ENCODE measurements at regions not wholly inside any gene's neighbourhood (a gene's known extent, or its start where the extent isn't known, plus 50 kb on each side); places are given as distances from the start of the nearest gene placed in this dataset.
"Not testable (repeated sequence)": the region's sequence is repeated elsewhere in the genome, so short reads cannot be mapped to it uniquely, and the experiment has no call there.

GRCh38 chr2:17184512-17184911 is 333.7 kb downstream of the RAD51AP2 start:
- DNase-seq, result no peak

GRCh38 chr2:17182399-17182798 is 335.8 kb downstream of the RAD51AP2 start:
- no peak for DNase-seq

- no peak for DNase-seq
Measured at GRCh38 chr2:17181051-17181752, 337.0 kb downstream of the RAD51AP2 start.

- DNase-seq, result no peak
Measured at GRCh38 chr2:17179145-17179808, 339.0 kb downstream of the RAD51AP2 start.

DNA sequence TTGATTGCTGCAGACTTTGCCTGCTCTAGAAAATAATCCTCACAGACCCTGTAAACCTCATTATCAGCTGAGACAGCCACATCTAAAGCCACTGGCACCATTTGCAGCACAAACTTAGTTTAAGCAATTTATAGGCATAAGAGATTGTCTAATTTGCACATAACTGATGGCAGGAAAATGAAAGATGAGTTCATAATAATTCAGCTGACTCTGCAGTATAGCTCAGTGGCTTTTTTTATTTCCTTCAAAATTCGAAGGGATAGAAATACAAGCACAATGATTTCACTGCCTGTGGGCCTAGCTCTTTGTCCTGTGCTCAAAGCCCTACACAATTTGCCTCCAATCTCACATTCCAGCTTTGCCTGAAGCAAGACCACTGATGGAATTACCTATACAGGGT is 341.2 kb downstream of the RAD51AP2 start:
- DNase-seq, result no peak

GRCh38 chr2:17171446-17172049 is 346.7 kb downstream of the RAD51AP2 start:
- DNase-seq, result no peak

- no peak for DNase-seq
Measured at GRCh38 chr2:17166506-17166905, 351.7 kb downstream of the RAD51AP2 start.

DNA sequence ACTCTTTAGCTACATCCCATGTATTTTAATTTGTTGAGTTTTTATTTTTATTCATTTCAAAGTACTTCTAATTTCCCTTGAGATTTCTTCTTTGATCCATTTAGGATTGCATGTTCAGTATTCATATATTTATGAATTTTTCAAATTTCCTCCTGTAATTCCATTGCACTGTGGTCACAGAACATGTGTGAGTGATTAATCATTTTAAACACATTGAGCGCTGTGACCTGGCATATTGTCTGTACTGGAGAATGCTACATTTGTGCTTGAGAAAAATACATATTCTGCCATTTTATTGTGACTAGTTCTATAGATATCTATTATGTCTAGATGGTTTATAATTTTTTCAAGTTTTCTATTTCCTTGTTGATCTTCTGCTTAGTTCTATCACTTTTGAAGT is 353.7 kb downstream of the RAD51AP2 start:
- no peak for DNase-seq

- DNase-seq, result no peak
Measured at GRCh38 chr2:17163638-17164037, 354.6 kb downstream of the RAD51AP2 start.

GRCh38 chr2:17162713-17163112 is 355.5 kb downstream of the RAD51AP2 start:
- DNase-seq, result no peak

- no peak for DNase-seq
Measured at GRCh38 chr2:17160594-17160993, 357.6 kb downstream of the RAD51AP2 start.

- no peak for DNase-seq
Measured at GRCh38 chr2:17156086-17156485, 362.2 kb downstream of the RAD51AP2 start.

DNA sequence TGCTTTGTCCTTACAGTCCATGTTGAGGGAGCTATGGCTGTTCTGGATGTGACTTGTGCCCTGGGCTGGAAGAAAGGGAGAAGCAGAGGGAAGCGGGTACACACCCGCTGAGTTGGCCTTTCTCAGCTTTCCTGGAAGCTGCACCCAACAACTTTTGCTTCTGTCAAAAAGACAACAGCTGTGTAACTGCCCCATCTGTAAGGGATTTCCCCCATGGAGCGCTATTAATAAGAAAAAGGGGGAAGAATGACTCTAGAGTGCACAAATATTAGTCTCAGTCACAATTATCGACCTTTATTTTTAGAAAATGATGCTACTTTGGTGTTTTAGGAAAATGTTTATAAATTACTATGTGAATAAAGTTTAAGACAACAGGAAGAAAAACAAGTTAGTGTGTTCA is 368.3 kb downstream of the RAD51AP2 start:
- DNase-seq, result no peak

DNA sequence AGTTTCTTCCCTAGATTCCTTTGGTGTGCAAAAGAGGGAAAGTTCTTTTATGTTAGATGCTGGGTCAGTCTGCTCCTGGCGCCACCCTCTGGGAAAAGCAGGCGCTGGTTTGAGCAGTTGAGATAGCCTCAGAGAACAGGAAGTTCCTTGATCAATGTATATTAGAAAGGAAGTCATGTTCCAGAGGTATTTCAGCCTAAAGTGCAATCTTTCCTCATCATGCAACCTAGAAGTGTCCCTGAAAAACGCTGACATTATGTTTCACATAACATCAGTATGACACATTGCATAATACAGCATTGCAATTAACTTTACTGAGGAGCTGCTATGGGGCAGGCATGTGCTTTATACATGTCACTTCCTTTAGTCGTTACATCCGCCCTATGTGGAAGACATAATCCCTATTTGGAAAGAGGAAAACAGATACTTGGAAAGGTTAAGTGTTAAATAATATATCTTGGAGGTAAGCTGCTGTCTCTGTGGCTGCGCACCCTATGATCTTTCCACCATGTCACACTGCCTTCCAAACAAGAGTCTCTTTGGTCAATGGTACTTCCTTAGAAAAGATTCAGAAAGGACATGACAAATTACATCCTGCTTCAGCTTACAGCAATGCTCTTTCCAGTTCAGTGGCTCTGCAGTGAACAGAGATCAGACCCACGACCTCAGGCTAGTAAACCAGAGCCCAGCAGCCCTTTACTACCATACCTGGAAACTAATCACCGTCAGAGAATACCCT is 369.7 kb downstream of the RAD51AP2 start:
- DNase-seq, result no peak

GRCh38 chr2:17146358-17146757 is 371.9 kb downstream of the RAD51AP2 start:
- DNase-seq, result no peak

- no peak for DNase-seq
Measured at GRCh38 chr2:17136877-17137276, 381.4 kb downstream of the RAD51AP2 start.

DNA sequence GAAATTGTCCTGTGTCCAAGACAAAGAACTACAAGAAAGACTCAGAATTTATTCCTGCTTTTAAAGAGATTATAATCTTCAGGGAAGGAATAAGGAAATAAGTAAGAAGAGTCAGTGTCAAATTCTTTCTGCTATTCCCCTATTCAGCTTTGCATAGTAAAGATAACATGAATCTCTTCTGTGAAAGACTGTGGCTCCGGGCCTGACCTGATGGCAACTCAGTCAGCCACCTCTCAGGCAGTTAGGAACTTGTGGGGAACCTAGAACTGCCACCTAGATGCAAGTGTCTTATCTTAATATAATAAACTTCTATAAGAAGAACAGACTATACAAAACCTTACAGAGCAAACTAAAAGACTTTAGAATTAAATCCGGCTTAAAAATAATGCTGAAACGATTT is 382.0 kb downstream of the RAD51AP2 start:
- DNase-seq, result no peak

- no peak for DNase-seq
Measured at GRCh38 chr2:17135619-17136018, 382.6 kb downstream of the RAD51AP2 start.

DNA sequence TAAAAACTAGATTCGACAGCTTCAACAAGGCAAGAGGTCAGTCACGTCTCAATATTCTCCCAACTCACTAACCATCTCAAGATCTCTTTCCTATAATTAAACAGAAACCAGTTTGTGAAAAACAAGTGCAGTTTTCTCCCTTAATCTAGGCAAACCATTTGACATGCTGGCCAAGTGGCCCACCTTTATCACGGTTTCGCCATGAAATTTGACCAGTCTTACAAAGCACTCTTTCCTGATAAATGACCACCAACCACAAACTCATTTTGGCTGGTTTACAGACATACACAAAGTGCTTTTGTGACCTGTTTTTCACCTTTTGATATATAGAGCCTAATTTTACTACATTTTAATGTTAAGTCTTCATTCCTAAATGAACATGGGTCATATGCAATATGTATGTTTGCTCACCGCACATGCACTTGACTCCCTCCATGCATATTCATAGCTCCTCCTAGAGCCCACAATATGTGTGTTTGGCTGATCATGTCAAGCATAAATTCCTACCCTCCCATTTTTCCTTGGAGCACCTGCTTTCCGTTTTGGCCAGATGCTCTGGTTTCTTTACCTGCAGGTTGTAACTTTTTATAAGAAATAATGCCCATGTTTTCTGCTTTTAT is 385.1 kb downstream of the RAD51AP2 start:
- DNase-seq, result no peak

DNA sequence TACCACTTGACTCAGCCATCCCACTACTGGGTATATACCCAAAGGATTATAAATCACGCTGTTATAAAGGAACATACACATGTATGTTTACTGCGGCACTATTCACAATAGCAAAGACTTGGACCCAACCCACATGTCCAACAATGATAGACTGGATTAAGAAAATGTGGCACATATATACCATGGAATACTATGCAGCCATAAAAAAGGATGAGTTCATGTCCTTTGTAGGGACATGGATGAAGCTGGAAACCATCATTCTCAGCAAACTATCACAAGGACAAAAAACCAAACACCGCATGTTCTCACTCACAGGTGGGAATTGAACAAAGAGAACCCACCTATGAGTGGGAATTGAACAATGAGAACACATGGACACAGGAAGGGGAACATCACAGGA is 387.6 kb downstream of the RAD51AP2 start:
- DNase-seq, result not testable (repeated sequence)

DNA sequence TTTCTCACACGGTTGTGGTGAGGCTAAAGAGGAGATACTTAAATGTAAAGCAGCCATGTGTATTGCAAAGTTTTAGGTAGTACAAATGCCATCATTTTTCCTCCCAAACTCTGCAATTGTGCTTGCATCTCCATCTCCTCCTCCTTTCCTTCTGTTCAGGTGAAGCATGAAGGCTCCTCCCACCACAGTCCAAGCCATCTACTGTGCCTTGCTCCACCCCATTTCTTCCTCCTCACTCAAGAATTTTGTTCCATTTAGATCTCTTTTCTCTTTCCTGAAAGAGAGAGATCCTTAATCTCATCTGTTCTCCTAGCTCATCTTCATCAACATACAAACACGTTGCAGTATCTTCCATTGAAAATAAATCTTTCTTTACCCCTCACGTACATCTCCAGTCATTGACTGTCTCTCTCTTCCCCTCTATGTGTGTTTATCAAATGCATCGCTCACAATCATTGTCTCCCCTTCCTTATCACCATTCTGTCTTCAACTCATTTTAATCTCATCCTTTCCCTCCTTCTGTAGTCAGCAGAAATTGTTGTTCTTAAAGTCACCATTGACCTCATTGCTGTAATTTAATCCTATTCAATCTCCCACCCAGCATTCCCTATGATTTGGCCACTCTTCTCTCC is 392.1 kb downstream of the RAD51AP2 start:
- no peak for DNase-seq

- DNase-seq, result no peak
Measured at GRCh38 chr2:17124575-17125318, 393.5 kb downstream of the RAD51AP2 start.

All from stimulated activated CD4-positive, alpha-beta T cell treated with anti-CD3 and anti-CD28 coated beads, Interleukin-4, amount 100 ng/mL, for 1 hour (primary cell).